ENCODE measurements at regions not wholly inside any gene's neighbourhood (a gene's known extent, or its start where the extent isn't known, plus 50 kb on each side); places are given as distances from the start of the nearest gene placed in this dataset.

GRCh38 chr3:82265747-82266146 is 504.3 kb upstream of the GBE1 start:
- DNase-seq: no peak
- H4K20me1 ChIP-seq (ENCODE audit: insufficient read depth): no peaks in the 10 kb centered on the region
- H2AFZ ChIP-seq: no peak overlapping the region
- H3K27me3 ChIP-seq (replicated peaks; ENCODE audit: insufficient read depth): no peaks in the 10 kb centered on the region
- in situ Hi-C loops (cut with MboI): no loop called here
- no peaks in the 10 kb centered on the region for H3K79me2 ChIP-seq (ENCODE audit: insufficient read depth)
- H3K9me2 ChIP-seq (ENCODE audit: insufficient read depth): no peaks in the 10 kb centered on the region
- TF ChIP-seq EZH2 (IDR thresholded peaks at IDR 0.05; ENCODE audit: insufficient read depth, poor library complexity, severe bottlenecking) (no peak), EZH2phosphoT487 (IDR thresholded peaks at IDR 0.05; ENCODE audit: insufficient read depth, low read depth) (no peak)
- H3K9me3 ChIP-seq (ENCODE audit: low read depth): no peaks in the 10 kb centered on the region
- no peak overlapping the region for H3K4me3 ChIP-seq
- no peak overlapping the region for H3K9ac ChIP-seq
- no peaks in the 10 kb centered on the region for H3F3A ChIP-seq (ENCODE audit: insufficient read depth)
- H3K4me2 ChIP-seq (ENCODE audit: unreplicated experiment): no peak overlapping the region
- H3K27ac ChIP-seq: no peak overlapping the region
- no peaks in the 10 kb centered on the region for H3K4me1 ChIP-seq (ENCODE audit: insufficient read depth)
- H3K36me3 ChIP-seq (ENCODE audit: low read depth): no peaks in the 10 kb centered on the region

- in situ Hi-C loops (cut with MboI): no loop called here
- no peak for TF ChIP-seq EZH2phosphoT487 (IDR thresholded peaks at IDR 0.05; ENCODE audit: insufficient read depth, low read depth)
- no peak for TF ChIP-seq EZH2 (IDR thresholded peaks at IDR 0.05; ENCODE audit: insufficient read depth, poor library complexity, severe bottlenecking)
- DNase-seq: no peak
- no peaks in the 10 kb centered on the region for H3K9me2 ChIP-seq (ENCODE audit: insufficient read depth)
- no peak overlapping the region for H3K9ac ChIP-seq
- no peak overlapping the region for H3K4me3 ChIP-seq
- no peaks in the 10 kb centered on the region for H3F3A ChIP-seq (ENCODE audit: insufficient read depth)
- no peaks in the 10 kb centered on the region for H3K79me2 ChIP-seq (ENCODE audit: insufficient read depth)
- 0 to 3% methylated on average over 1 of the region's 1 CpG for WGBS, 2 experiments (ENCODE audit: low coverage in 1 of 2, low lambda C conversion rate in 2 of 2, missing lambda C conversion rate in 2 of 2)
- H3K9me3 ChIP-seq (ENCODE audit: low read depth): no peaks in the 10 kb centered on the region
- no peaks in the 10 kb centered on the region for H3K4me1 ChIP-seq (ENCODE audit: insufficient read depth)
- no peak overlapping the region for H3K27ac ChIP-seq
- no peaks in the 10 kb centered on the region for H4K20me1 ChIP-seq (ENCODE audit: insufficient read depth)
- H2AFZ ChIP-seq: no peak overlapping the region
- H3K27me3 ChIP-seq (replicated peaks; ENCODE audit: insufficient read depth): no peaks in the 10 kb centered on the region
- H3K4me2 ChIP-seq (ENCODE audit: unreplicated experiment): no peak overlapping the region
- H3K36me3 ChIP-seq (ENCODE audit: low read depth): no peaks in the 10 kb centered on the region
These were observed 500.7 kb upstream of the GBE1 start for GRCh38 chr3:82262193-82262592.

- TF ChIP-seq EZH2phosphoT487 (IDR thresholded peaks at IDR 0.05; ENCODE audit: insufficient read depth, low read depth) (no peak), EZH2 (IDR thresholded peaks at IDR 0.05; ENCODE audit: insufficient read depth, poor library complexity, severe bottlenecking) (no peak)
These were observed 500.2 kb upstream of the GBE1 start for GRCh38 chr3:82261637-82262036.

GRCh38 chr3:82261013-82261412 is 499.6 kb upstream of the GBE1 start:
- H2AFZ ChIP-seq: no peak overlapping the region
- no peaks in the 10 kb centered on the region for H3F3A ChIP-seq (ENCODE audit: insufficient read depth)
- H3K4me1 ChIP-seq (ENCODE audit: insufficient read depth): no peaks in the 10 kb centered on the region
- no peaks in the 10 kb centered on the region for H3K79me2 ChIP-seq (ENCODE audit: insufficient read depth)
- 18 to 26% methylated on average over 1 of the region's 1 CpG for WGBS, 2 experiments (ENCODE audit: low coverage in 1 of 2, low lambda C conversion rate in 2 of 2, missing lambda C conversion rate in 2 of 2)
- no peak for TF ChIP-seq EZH2 (IDR thresholded peaks at IDR 0.05; ENCODE audit: insufficient read depth, poor library complexity, severe bottlenecking)
- no peak for TF ChIP-seq EZH2phosphoT487 (IDR thresholded peaks at IDR 0.05; ENCODE audit: insufficient read depth, low read depth)
- H3K4me3 ChIP-seq: no peak overlapping the region
- no peaks in the 10 kb centered on the region for H3K9me2 ChIP-seq (ENCODE audit: insufficient read depth)
- H3K27ac ChIP-seq: no peak overlapping the region
- H3K9me3 ChIP-seq (ENCODE audit: low read depth): no peaks in the 10 kb centered on the region
- no peaks in the 10 kb centered on the region for H3K27me3 ChIP-seq (replicated peaks; ENCODE audit: insufficient read depth)
- no peak for DNase-seq
- no peak overlapping the region for H3K9ac ChIP-seq
- H4K20me1 ChIP-seq (ENCODE audit: insufficient read depth): no peaks in the 10 kb centered on the region
- H3K36me3 ChIP-seq (ENCODE audit: low read depth): no peaks in the 10 kb centered on the region
- no peak overlapping the region for H3K4me2 ChIP-seq (ENCODE audit: unreplicated experiment)
- in situ Hi-C loops (cut with MboI): no loop called here

More at GRCh38 chr3:82261637-82262036, 500.2 kb upstream of the GBE1 start:
- H3K27me3 ChIP-seq (replicated peaks; ENCODE audit: insufficient read depth): no peaks in the 10 kb centered on the region
- in situ Hi-C loops (cut with MboI): no loop called here
- H3K27ac ChIP-seq: no peak overlapping the region
- no peaks in the 10 kb centered on the region for H4K20me1 ChIP-seq (ENCODE audit: insufficient read depth)
- H3K9me3 ChIP-seq (ENCODE audit: low read depth): no peaks in the 10 kb centered on the region
- H2AFZ ChIP-seq: no peak overlapping the region
- no peaks in the 10 kb centered on the region for H3K36me3 ChIP-seq (ENCODE audit: low read depth)
- no peaks in the 10 kb centered on the region for H3F3A ChIP-seq (ENCODE audit: insufficient read depth)
- no peak overlapping the region for H3K4me3 ChIP-seq
- DNase-seq: no peak
- no peaks in the 10 kb centered on the region for H3K4me1 ChIP-seq (ENCODE audit: insufficient read depth)
- no peak overlapping the region for H3K9ac ChIP-seq
- H3K79me2 ChIP-seq (ENCODE audit: insufficient read depth): no peaks in the 10 kb centered on the region
- H3K4me2 ChIP-seq (ENCODE audit: unreplicated experiment): no peak overlapping the region
- H3K9me2 ChIP-seq (ENCODE audit: insufficient read depth): no peaks in the 10 kb centered on the region

GRCh38 chr3:82259994-82260393 is 498.5 kb upstream of the GBE1 start:
- Histone ChIP-seq H3K79me2 (ENCODE audit: insufficient read depth) (no peaks in the 10 kb centered on the region), H3K9ac (no peak overlapping the region), H3F3A (ENCODE audit: insufficient read depth) (no peaks in the 10 kb centered on the region), H2AFZ (no peak overlapping the region), H3K27ac (no peak overlapping the region), H3K9me3 (ENCODE audit: low read depth) (no peaks in the 10 kb centered on the region), H3K36me3 (ENCODE audit: low read depth) (no peaks in the 10 kb centered on the region), H3K4me2 (ENCODE audit: unreplicated experiment) (no peak overlapping the region), H3K4me3 (no peak overlapping the region), H3K4me1 (ENCODE audit: insufficient read depth) (no peaks in the 10 kb centered on the region), H3K9me2 (ENCODE audit: insufficient read depth) (no peaks in the 10 kb centered on the region), H3K27me3 (replicated peaks; ENCODE audit: insufficient read depth) (no peaks in the 10 kb centered on the region), H4K20me1 (ENCODE audit: insufficient read depth) (no peaks in the 10 kb centered on the region)
- DNase-seq: no peak
- no peak for TF ChIP-seq EZH2phosphoT487 (IDR thresholded peaks at IDR 0.05; ENCODE audit: insufficient read depth, low read depth)
- no peak for TF ChIP-seq EZH2 (IDR thresholded peaks at IDR 0.05; ENCODE audit: insufficient read depth, poor library complexity, severe bottlenecking)
- WGBS, 2 experiments (ENCODE audit: low coverage in 1 of 2, low lambda C conversion rate in 2 of 2, missing lambda C conversion rate in 2 of 2): 15 to 28% methylated on average over 4 of the region's 4 CpGs
- in situ Hi-C loops (cut with MboI): no loop called here
